B cell (primary cell): ENCODE measurements at regions not wholly inside any gene's neighbourhood (a gene's known extent, or its start where the extent isn't known, plus 50 kb on each side); places are given as distances from the start of the nearest gene placed in this dataset.
"Not testable (repeated sequence)": the region's sequence is repeated elsewhere in the genome, so short reads cannot be mapped to it uniquely, and the experiment has no call there.

Experiments
- ATAC-seq: fragments of 200-7000 bp; cut with Tn5 transposase; one replicate; pipeline ENCODE4 v1.10.0; 2021; ENCODE audit warnings: low read depth, mild to moderate bottlenecking, moderate number of reproducible peaks, moderate library complexity
- CTCF ChIA-PET: fragments of 350-600 bp; sonication (Branson Sonifier 250); formaldehyde crosslinking; loops from one replicate; lab custom pipeline; 2021; ENCODE audit warnings: antibody characterized with exemption, inconsistent platforms; lab: Charles Lee
- POLR2A ChIA-PET: fragments of 350-600 bp; sonication (Branson Sonifier 250); formaldehyde crosslinking; loops from one replicate; lab custom pipeline; 2021; ENCODE audit warnings: antibody characterized with exemption; lab: Charles Lee
- DNase-seq: peaks from one replicate; pipeline ENCODE4 v3.0.0; 2013
- H2AFZ ChIP-seq: 2 replicates; pipeline ENCODE4 v1.6.1; 2012; ENCODE audit warnings: mild to moderate bottlenecking, low read depth, low read length; ENCODE audit not compliant: insufficient read depth, poor library complexity, severe bottlenecking
- H3K27ac ChIP-seq, 2 donors: 1 replicate in 1 of 2; 2 replicates in 1 of 2; pipeline ENCODE4 v1.5.1; 2012 to 2013; ENCODE audit warnings: low read length in 2 of 2, mild to moderate bottlenecking in 2 of 2, moderate library complexity in 1 of 2
- H3K27me3 ChIP-seq, 4 experiments: fragments of 200-600 bp in 1 of 4; sonication (generic) in 1 of 4; replicated peaks in 1 of 4; 1 replicate in 2 of 4; 2 replicates in 2 of 4; pipeline versions ENCODE4 v1.6.1 to v1.7.0; 2013 to 2016; ENCODE audit warnings: low read length in 3 of 4, mild to moderate bottlenecking in 2 of 4, mixed read lengths in 1 of 4, moderate library complexity in 1 of 4; ENCODE audit not compliant: insufficient read depth in 4 of 4, control insufficient read depth in 3 of 4; ENCODE audit errors: control extremely low read depth in 1 of 4
- H3K36me3 ChIP-seq, 2 experiments: replicated peaks in 1 of 2; 1 replicate in 1 of 2; 2 replicates in 1 of 2; pipeline versions ENCODE4 v1.6.1 to v1.7.1; 2013; ENCODE audit warnings: low read length in 1 of 2; ENCODE audit not compliant: insufficient read depth in 2 of 2, control insufficient read depth in 1 of 2; ENCODE audit errors: control extremely low read depth in 1 of 2, extremely low read depth in 1 of 2
- H3K4me1 ChIP-seq, 2 donors: fragments of 200-600 bp in 1 of 2; sonication (generic) in 1 of 2; 1 replicate in 1 of 2; 2 replicates in 1 of 2; pipeline versions ENCODE4 v1.5.1 to v1.6.1; 2013 to 2017; ENCODE audit warnings: low read length in 2 of 2; ENCODE audit not compliant: control insufficient read depth in 2 of 2, insufficient read depth in 2 of 2
- H3K4me2 ChIP-seq: replicated peaks from 2 replicates; pipeline ENCODE3; 2012; ENCODE audit warnings: mild to moderate bottlenecking, low read depth, low read length; ENCODE audit not compliant: poor library complexity, severe bottlenecking
- H3K4me3 ChIP-seq, 5 experiments: fragments of 200-600 bp in 1 of 5; sonication (generic) in 1 of 5; 1 replicate in 3 of 5; 2 replicates in 2 of 5; pipeline versions ENCODE4 v1.5.1 to v1.7.0; 2011 to 2016; ENCODE audit warnings: low read length in 4 of 5, mild to moderate bottlenecking in 4 of 5, low read depth in 2 of 5, control low read depth in 1 of 5, moderate library complexity in 1 of 5; ENCODE audit not compliant: insufficient read depth in 1 of 5; ENCODE audit errors: control extremely low read depth in 1 of 5, extremely low read depth in 1 of 5
- H3K79me2 ChIP-seq: fragments of 200-600 bp; sonication (generic); one replicate; pipeline ENCODE4 v1.6.0; 2016; ENCODE audit warnings: low read length; ENCODE audit not compliant: control insufficient read depth, insufficient read depth
- H3K9ac ChIP-seq: fragments of 200-600 bp; sonication (generic); 2 replicates; pipeline ENCODE4 v1.6.1; 2017; ENCODE audit warnings: mild to moderate bottlenecking, low read length, moderate library complexity
- H3K9me3 ChIP-seq, 3 donors: one replicate each; pipeline versions ENCODE4 v1.6.1 to v1.7.1; 2013; ENCODE audit warnings: low read length in 2 of 3; ENCODE audit not compliant: control insufficient read depth in 2 of 3, insufficient read depth in 1 of 3; ENCODE audit errors: control extremely low read depth in 1 of 3
- H4K20me1 ChIP-seq: 2 replicates; pipeline ENCODE4 v1.6.0; 2012; ENCODE audit warnings: mild to moderate bottlenecking, low read length; ENCODE audit not compliant: insufficient read depth, control insufficient read depth, poor library complexity, severe bottlenecking
- H3K27ac Mint-ChIP-seq: one replicate; pipeline ENCODE4 v1.8.0; 2021; ENCODE audit warnings: mixed read lengths
- H3K27me3 Mint-ChIP-seq: one replicate; pipeline ENCODE4 v1.8.0; 2021; ENCODE audit warnings: mixed read lengths
- H3K4me1 Mint-ChIP-seq: one replicate; pipeline ENCODE4 v1.8.0; 2021; ENCODE audit warnings: mixed read lengths
- H3K4me3 Mint-ChIP-seq: one replicate; pipeline ENCODE4 v1.8.0; 2021; ENCODE audit warnings: mixed read lengths
- H3K9me3 Mint-ChIP-seq: one replicate; pipeline ENCODE4 v1.8.0; 2022; ENCODE audit warnings: mixed read lengths; ENCODE audit not compliant: insufficient read depth
- CTCF ChIP-seq: fragments of 200-600 bp; IDR thresholded peaks from one replicate; pipeline ENCODE4 v1.8.0; 2022; ENCODE audit warnings: antibody characterized with exemption, mild to moderate bottlenecking
- EZH2 ChIP-seq: IDR thresholded peaks from 2 replicates; pipeline ENCODE4 v1.6.1; 2012; ENCODE audit warnings: borderline replicate concordance, low read depth, mild to moderate bottlenecking, moderate library complexity, low read length; ENCODE audit not compliant: insufficient read depth, poor library complexity, severe bottlenecking
- WGBS: methylation state at CpG from one replicate; pipeline ENCODE4 v1.1.5; 2013; ENCODE audit warnings: missing lambda C conversion rate; ENCODE audit not compliant: insufficient coverage; 5-methylcytosine and 5-hydroxymethylcytosine counted together
- intact Hi-C: fragments of 100-400 bp; cut with micrococcal nuclease; formaldehyde crosslinking; loops from one replicate; pipeline ENCODE4 v1.10.0; 2022

DNA sequence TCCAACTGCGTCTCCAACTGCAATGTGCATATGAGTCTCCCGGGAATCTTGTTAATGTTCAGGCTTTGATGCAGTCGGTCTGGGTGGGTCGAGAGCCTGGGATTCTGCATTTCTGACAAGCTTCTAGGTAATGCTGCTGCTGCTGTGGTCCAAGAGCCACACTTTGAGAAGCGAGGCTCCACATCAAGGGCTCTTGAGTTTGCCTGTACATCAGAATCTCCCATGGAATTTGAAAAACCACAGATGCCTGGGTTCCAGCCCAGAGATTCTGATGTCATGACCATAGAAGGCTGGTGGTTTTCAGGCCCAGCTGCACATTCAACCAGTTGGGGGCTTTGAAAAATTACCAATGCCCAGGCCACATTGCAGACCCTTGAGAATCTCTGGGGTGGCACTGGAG, 93.9 kb upstream of the TARDBP start:
- H3K9me3 Mint-ChIP-seq: no peaks in the 10 kb centered on the region
- POLR2A ChIA-PET: no interaction called here
- Histone ChIP-seq H3K4me1 (peaks cover 6 to 11% of the 10 kb centered on the region in 2 donors), H3K9ac (no peak overlapping the region), H3K9me3 (no peaks in the 10 kb centered on the region), H3K79me2 (no peaks in the 10 kb centered on the region), H2AFZ (no peak overlapping the region), H3K27me3 (no peaks in the 10 kb centered on the region), H3K36me3 (no peaks in the 10 kb centered on the region), H3K4me2 (no peak overlapping the region), H4K20me1 (no peaks in the 10 kb centered on the region), H3K4me3 (no peak overlapping the region), H3K27ac (no peak overlapping the region)
- intact Hi-C loops: no loop called here
- peaks cover 13% of the 10 kb centered on the region for H3K4me1 Mint-ChIP-seq
- ATAC-seq: no peak
- TF ChIP-seq EZH2 (no peak), CTCF (no peak)
- H3K4me3 Mint-ChIP-seq: no peak overlapping the region
- CTCF ChIA-PET: interaction anchor here (0.6 to 0.8 kb wide), 3 partner anchors 15 to 424 kb away, joined by 3 to 4 read pairs (median 3); no protein-coding TSS in a partner anchor
- no peak overlapping the region for H3K27ac Mint-ChIP-seq
- WGBS: 61% methylated on average over 5 of the region's 5 CpGs
- DNase-seq: no peak
- H3K27me3 Mint-ChIP-seq: peaks cover 14% of the 10 kb centered on the region

- Histone ChIP-seq H4K20me1 (no peaks in the 10 kb centered on the region), H3K4me2 (no peak overlapping the region), H3K79me2 (no peaks in the 10 kb centered on the region), H3K4me1 (peaks cover 6 to 11% of the 10 kb centered on the region in 2 donors), H3K36me3 (no peaks in the 10 kb centered on the region), H2AFZ (no peak overlapping the region), H3K9me3 (no peaks in the 10 kb centered on the region), H3K27me3 (no peaks in the 10 kb centered on the region), H3K9ac (no peak overlapping the region), H3K4me3 (no peak overlapping the region), H3K27ac (no peak overlapping the region)
- TF ChIP-seq CTCF: no peak
- TF ChIP-seq EZH2: no peak
- Mint-ChIP-seq H3K4me3 (no peak overlapping the region), H3K27ac (no peak overlapping the region), H3K9me3 (no peaks in the 10 kb centered on the region), H3K27me3 (peaks cover 16% of the 10 kb centered on the region), H3K4me1 (peaks cover 13% of the 10 kb centered on the region)
- intact Hi-C loops: no loop called here
- 85% methylated on average over 5 of the region's 9 CpGs for WGBS
- ATAC-seq (no peak), DNase-seq (no peak)
- POLR2A ChIA-PET: no interaction called here
- CTCF ChIA-PET: no interaction called here
Observed at GRCh38 chr1:10920063-10920626, 92.3 kb upstream of the TARDBP start.

- 90% methylated on average over 5 of the region's 8 CpGs for WGBS
- H3K9me3 Mint-ChIP-seq: not testable (repeated sequence)
Observed at GRCh38 chr1:10922315-10923060, 90.0 kb upstream of the TARDBP start.

More at GRCh38 chr1:10922315-10923060, 90.0 kb upstream of the TARDBP start:
- Mint-ChIP-seq H3K4me1 (peaks cover 11% of the 10 kb centered on the region), H3K27me3 (peaks cover 27% of the 10 kb centered on the region)
- H4K20me1 ChIP-seq, DNase-seq, H3K27ac ChIP-seq, ATAC-seq, H2AFZ ChIP-seq, H3K4me3 ChIP-seq, intact Hi-C loops, CTCF ChIA-PET, H3K9me3 ChIP-seq, H3K36me3 ChIP-seq, H3K27ac Mint-ChIP-seq, H3K27me3 ChIP-seq, H3K4me3 Mint-ChIP-seq, H3K9ac ChIP-seq, H3K4me2 ChIP-seq, H3K79me2 ChIP-seq: not testable (repeated sequence)
- peaks cover 6 to 11% of the 10 kb centered on the region in 2 donors for H3K4me1 ChIP-seq
- POLR2A ChIA-PET: interaction anchor here (0.6 kb wide), 1 partner anchor 900 kb away, joined by 5 read pairs; no protein-coding TSS in a partner anchor
